ENCODE measurements at regions not wholly inside any gene's neighbourhood (a gene's known extent, or its start where the extent isn't known, plus 50 kb on each side); places are given as distances from the start of the nearest gene placed in this dataset.

DNA sequence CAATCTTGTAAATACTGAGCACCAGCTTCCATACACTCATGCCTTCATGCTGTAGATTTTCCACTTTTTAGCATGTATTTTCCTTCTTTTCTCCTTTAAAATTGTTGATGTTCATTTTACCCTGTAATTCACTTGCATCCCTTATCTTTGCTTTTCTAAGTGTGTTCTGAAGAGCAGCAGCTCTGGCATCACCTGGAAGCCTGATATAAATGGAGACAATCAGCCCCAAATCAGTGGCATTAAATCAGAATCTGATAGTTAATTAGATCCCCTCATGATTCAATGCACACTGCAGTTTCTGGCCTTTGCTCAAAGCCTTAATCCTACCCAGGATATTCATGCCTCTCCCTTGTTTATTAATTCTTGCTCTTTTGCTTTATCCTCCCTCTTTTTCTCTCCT is 942.4 kb downstream of the XPNPEP1 start:
- TF ChIP-seq POLR2A (IDR thresholded peaks at IDR 0.05; ENCODE audit: low read depth, low read length) (no peak), RFX5 (IDR thresholded peaks at IDR 0.05; ENCODE audit: low read depth, low read length) (no peak), CEBPB (IDR thresholded peaks at IDR 0.05; ENCODE audit: low read depth, low read length) (no peak), MAFK (IDR thresholded peaks at IDR 0.05; ENCODE audit: low read depth, low read length) (no peak), NFE2L2 (IDR thresholded peaks at IDR 0.05; ENCODE audit: low read depth, low read length) (no peak), MAZ (IDR thresholded peaks at IDR 0.05; ENCODE audit: borderline replicate concordance, low read depth, low read length) (no peak), MXI1 (IDR thresholded peaks at IDR 0.05; ENCODE audit: borderline replicate concordance, low read depth, low read length) (no peak), CHD1 (IDR thresholded peaks at IDR 0.05; ENCODE audit: low read depth, low read length) (no peak), SMC3 (IDR thresholded peaks at IDR 0.05; ENCODE audit: low read depth, low read length) (no peak), RCOR1 (IDR thresholded peaks at IDR 0.05; ENCODE audit: insufficient replicate concordance, low read length) (no peak)
- TF ChIP-seq, protein P1, sequence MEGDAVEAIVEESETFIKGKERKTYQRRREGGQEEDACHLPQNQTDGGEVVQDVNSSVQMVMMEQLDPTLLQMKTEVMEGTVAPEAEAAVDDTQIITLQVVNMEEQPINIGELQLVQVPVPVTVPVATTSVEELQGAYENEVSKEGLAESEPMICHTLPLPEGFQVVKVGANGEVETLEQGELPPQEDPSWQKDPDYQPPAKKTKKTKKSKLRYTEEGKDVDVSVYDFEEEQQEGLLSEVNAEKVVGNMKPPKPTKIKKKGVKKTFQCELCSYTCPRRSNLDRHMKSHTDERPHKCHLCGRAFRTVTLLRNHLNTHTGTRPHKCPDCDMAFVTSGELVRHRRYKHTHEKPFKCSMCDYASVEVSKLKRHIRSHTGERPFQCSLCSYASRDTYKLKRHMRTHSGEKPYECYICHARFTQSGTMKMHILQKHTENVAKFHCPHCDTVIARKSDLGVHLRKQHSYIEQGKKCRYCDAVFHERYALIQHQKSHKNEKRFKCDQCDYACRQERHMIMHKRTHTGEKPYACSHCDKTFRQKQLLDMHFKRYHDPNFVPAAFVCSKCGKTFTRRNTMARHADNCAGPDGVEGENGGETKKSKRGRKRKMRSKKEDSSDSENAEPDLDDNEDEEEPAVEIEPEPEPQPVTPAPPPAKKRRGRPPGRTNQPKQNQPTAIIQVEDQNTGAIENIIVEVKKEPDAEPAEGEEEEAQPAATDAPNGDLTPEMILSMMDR (conservative IDR thresholded peaks at IDR 0.05; ENCODE audit: low read depth, low read length): no peak
- TF ChIP-seq, protein P2, sequence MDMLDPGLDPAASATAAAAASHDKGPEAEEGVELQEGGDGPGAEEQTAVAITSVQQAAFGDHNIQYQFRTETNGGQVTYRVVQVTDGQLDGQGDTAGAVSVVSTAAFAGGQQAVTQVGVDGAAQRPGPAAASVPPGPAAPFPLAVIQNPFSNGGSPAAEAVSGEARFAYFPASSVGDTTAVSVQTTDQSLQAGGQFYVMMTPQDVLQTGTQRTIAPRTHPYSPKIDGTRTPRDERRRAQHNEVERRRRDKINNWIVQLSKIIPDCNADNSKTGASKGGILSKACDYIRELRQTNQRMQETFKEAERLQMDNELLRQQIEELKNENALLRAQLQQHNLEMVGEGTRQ (IDR thresholded peaks at IDR 0.05; ENCODE audit: low read depth, low read length): no peak
- TF ChIP-seq, protein P3, sequence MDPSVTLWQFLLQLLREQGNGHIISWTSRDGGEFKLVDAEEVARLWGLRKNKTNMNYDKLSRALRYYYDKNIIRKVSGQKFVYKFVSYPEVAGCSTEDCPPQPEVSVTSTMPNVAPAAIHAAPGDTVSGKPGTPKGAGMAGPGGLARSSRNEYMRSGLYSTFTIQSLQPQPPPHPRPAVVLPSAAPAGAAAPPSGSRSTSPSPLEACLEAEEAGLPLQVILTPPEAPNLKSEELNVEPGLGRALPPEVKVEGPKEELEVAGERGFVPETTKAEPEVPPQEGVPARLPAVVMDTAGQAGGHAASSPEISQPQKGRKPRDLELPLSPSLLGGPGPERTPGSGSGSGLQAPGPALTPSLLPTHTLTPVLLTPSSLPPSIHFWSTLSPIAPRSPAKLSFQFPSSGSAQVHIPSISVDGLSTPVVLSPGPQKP (IDR thresholded peaks at IDR 0.05; ENCODE audit: borderline replicate concordance, low read depth, low read length): no peak

All from IMR-90 (cell line).